ENCODE measurements at regions not wholly inside any gene's neighbourhood (a gene's known extent, or its start where the extent isn't known, plus 50 kb on each side); places are given as distances from the start of the nearest gene placed in this dataset.
"Not testable (repeated sequence)": the region's sequence is repeated elsewhere in the genome, so short reads cannot be mapped to it uniquely, and the experiment has no call there.

- intact Hi-C loops (cut with micrococcal nuclease) = no loop called here
Measured at GRCh38 chr16:66175636-66176035, 190.9 kb upstream of the CDH5 start.

GRCh38 chr16:66175058-66175457, 191.4 kb upstream of the CDH5 start:
- intact Hi-C loops (cut with micrococcal nuclease) = no loop called here

- intact Hi-C loops (cut with micrococcal nuclease) = not testable (repeated sequence)
Measured at GRCh38 chr16:66173796-66174195, 192.7 kb upstream of the CDH5 start.

- intact Hi-C loops (cut with micrococcal nuclease) = not testable (repeated sequence)
Measured at GRCh38 chr16:66173181-66173580, 193.3 kb upstream of the CDH5 start.

- intact Hi-C loops (cut with micrococcal nuclease) = no loop called here
Measured at GRCh38 chr16:66172463-66172862, 194.0 kb upstream of the CDH5 start.

GRCh38 chr16:66171578-66171977, 194.9 kb upstream of the CDH5 start:
- intact Hi-C loops (cut with micrococcal nuclease) = no loop called here

GRCh38 chr16:66170989-66171388, 195.5 kb upstream of the CDH5 start:
- intact Hi-C loops (cut with micrococcal nuclease) = no loop called here

- intact Hi-C loops (cut with micrococcal nuclease) = no loop called here
Measured at GRCh38 chr16:66169817-66170216, 196.7 kb upstream of the CDH5 start.

GRCh38 chr16:66168777-66169176, 197.7 kb upstream of the CDH5 start:
- intact Hi-C loops (cut with micrococcal nuclease) = no loop called here

- intact Hi-C loops (cut with micrococcal nuclease) = no loop called here
Measured at GRCh38 chr16:66167564-66168291, 198.8 kb upstream of the CDH5 start.

- intact Hi-C loops (cut with micrococcal nuclease) = no loop called here
Measured at GRCh38 chr16:66166490-66166889, 200.0 kb upstream of the CDH5 start.

GRCh38 chr16:66165879-66166278, 200.6 kb upstream of the CDH5 start:
- intact Hi-C loops (cut with micrococcal nuclease) = no loop called here

- intact Hi-C loops (cut with micrococcal nuclease) = no loop called here
Measured at GRCh38 chr16:66164581-66165247, 201.8 kb upstream of the CDH5 start.

GRCh38 chr16:66162821-66163220, 203.7 kb upstream of the CDH5 start:
- intact Hi-C loops (cut with micrococcal nuclease) = no loop called here

GRCh38 chr16:66161942-66162341, 204.5 kb upstream of the CDH5 start:
- intact Hi-C loops (cut with micrococcal nuclease) = no loop called here

GRCh38 chr16:66161269-66161668, 205.2 kb upstream of the CDH5 start:
- intact Hi-C loops (cut with micrococcal nuclease) = no loop called here

- intact Hi-C loops (cut with micrococcal nuclease) = no loop called here
Measured at GRCh38 chr16:66159987-66160386, 206.5 kb upstream of the CDH5 start.

GRCh38 chr16:66156538-66156937, 210.0 kb upstream of the CDH5 start:
- intact Hi-C loops (cut with micrococcal nuclease) = no loop called here

GRCh38 chr16:66155933-66156332, 210.6 kb upstream of the CDH5 start:
- intact Hi-C loops (cut with micrococcal nuclease) = no loop called here

- intact Hi-C loops (cut with micrococcal nuclease) = no loop called here
Measured at GRCh38 chr16:66154801-66155200, 211.7 kb upstream of the CDH5 start.

GRCh38 chr16:66152823-66153393, 213.6 kb upstream of the CDH5 start:
- intact Hi-C loops (cut with micrococcal nuclease) = no loop called here

GRCh38 chr16:66152181-66152580, 214.3 kb upstream of the CDH5 start:
- intact Hi-C loops (cut with micrococcal nuclease) = no loop called here
